ENCODE measurements at regions not wholly inside any gene's neighbourhood (a gene's known extent, or its start where the extent isn't known, plus 50 kb on each side); places are given as distances from the start of the nearest gene placed in this dataset.

GRCh38 chr6:140736231-140736630 is 1361.8 kb upstream of the CITED2 start:
- in situ Hi-C loops (cut with MboI) (no loop called here), intact Hi-C loops (cut with micrococcal nuclease) (no loop called here)
- FAIRE-seq = no peak
- no peak for DNase-seq (ENCODE audit: extremely low read depth in 1 of 4, low spot score in 3 of 4)
- Histone ChIP-seq H3K9me3 (replicated peaks; ENCODE audit: control insufficient read depth, insufficient read depth, low read depth, low read length) (no peaks in the 10 kb centered on the region), H3K4me3 (no peak overlapping the region), H3K4me1 (replicated peaks in 1 of 2; ENCODE audit: control insufficient read depth in 2 of 2, insufficient read depth in 2 of 2, low read length in 2 of 2) (no peaks in the 10 kb centered on the region), H4K20me1 (replicated peaks; ENCODE audit: control insufficient read depth, insufficient read depth, low read length) (no peaks in the 10 kb centered on the region), H3K79me2 (ENCODE audit: control insufficient read depth, insufficient read depth, low read length) (no peaks in the 10 kb centered on the region), H3K27me3 (ENCODE audit: control insufficient read depth in 2 of 2, insufficient read depth in 2 of 2, low read length in 2 of 2) (no peaks in the 10 kb centered on the region), H3K27ac (ENCODE audit: extremely low read depth, low read depth, low read length) (no peak overlapping the region), H3K9ac (ENCODE audit: insufficient read depth in 1 of 2, low read depth in 2 of 2, low read length in 2 of 2) (no peak overlapping the region), H3K4me2 (ENCODE audit: insufficient read depth, low read length) (no peak overlapping the region), H3K9me1 (ENCODE audit: control insufficient read depth, insufficient read depth, low read length) (no peaks in the 10 kb centered on the region), H3K36me3 (ENCODE audit: control insufficient read depth, insufficient read depth, low read length) (no peaks in the 10 kb centered on the region), H2AFZ (ENCODE audit: low read depth, low read length) (no peak overlapping the region)
- ChIA-PET POLR2A (no interaction called here), CTCF (ENCODE audit: low intra/inter-chr PET ratio) (no interaction called here)
- no peak for ATAC-seq
- TF ChIP-seq ZNF780A (CRISPR knock-in tag; IDR thresholded peaks at IDR 0.05) (no peak), NR1H2 (CRISPR knock-in tag; IDR thresholded peaks at IDR 0.05) (no peak), MYC (IDR thresholded peaks at IDR 0.05; ENCODE audit: low read depth, low read length) (no peak), MYC (CRISPR knock-in tag; IDR thresholded peaks at IDR 0.05; ENCODE audit: borderline replicate concordance, low read depth) (no peak), AFF1 (IDR thresholded peaks at IDR 0.05; ENCODE audit: low read depth in 1 of 2, partially characterized antibody in 2 of 2) (no peak), SRSF9 (IDR thresholded peaks at IDR 0.05; ENCODE audit: borderline replicate concordance, low read depth, low read length) (no peak), SAFB (IDR thresholded peaks at IDR 0.05; ENCODE audit: borderline replicate concordance, low read depth, low read length) (no peak), ZC3H11A (IDR thresholded peaks at IDR 0.05; ENCODE audit: low read depth, low read length) (no peak), RBM14 (IDR thresholded peaks at IDR 0.05; ENCODE audit: borderline replicate concordance, insufficient read depth, low read depth, low read length) (no peak)
- BruUV-seq (replicated peaks) = no TSS peak

Data from K562 (cell line).